Hepatocyte (in vitro differentiated cells): ENCODE measurements at regions not wholly inside any gene's neighbourhood (a gene's known extent, or its start where the extent isn't known, plus 50 kb on each side); places are given as distances from the start of the nearest gene placed in this dataset.

Experiments used
- EZH2 ChIP-seq: fragments of 200-600 bp; sonication (generic); IDR thresholded peaks from 2 replicates; pipeline ENCODE4 v1.6.1; 2016; ENCODE audit warnings: antibody characterized with exemption, mild to moderate bottlenecking, borderline replicate concordance
- EZH2phosphoT487 ChIP-seq: fragments of 200-600 bp; sonication (generic); IDR thresholded peaks from one replicate; pipeline ENCODE4 v1.6.1; 2018; ENCODE audit warnings: antibody characterized with exemption, mild to moderate bottlenecking, low read depth, moderate library complexity; ENCODE audit not compliant: unreplicated experiment, severe bottlenecking
- TF ChIP-seq, protein P1 (sequence below): fragments of 200-600 bp; sonication (generic); IDR thresholded peaks from 2 replicates; pipeline ENCODE4 v1.5.1; 2016; ENCODE audit warnings: antibody characterized with exemption, mild to moderate bottlenecking; ENCODE audit not compliant: poor library complexity

DNA sequence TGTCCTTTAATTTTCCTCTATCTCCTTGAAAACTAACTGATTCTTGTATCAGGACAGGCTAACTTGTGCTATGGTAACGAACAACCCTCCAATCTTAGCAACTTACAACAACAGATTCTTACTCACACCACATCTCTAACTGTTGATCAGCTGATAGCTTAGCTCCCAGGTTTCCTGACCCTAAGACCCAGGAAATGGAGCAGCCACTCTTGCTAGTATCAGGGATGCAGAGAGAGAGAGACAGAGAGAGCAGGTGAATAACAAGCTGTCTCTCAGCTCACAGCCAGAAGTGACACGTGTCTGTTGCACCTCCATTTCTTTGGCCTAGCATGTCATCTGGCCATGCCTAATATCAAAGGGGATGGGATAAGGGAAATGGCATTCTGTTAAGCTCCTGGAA, 1289.0 kb upstream of the AUTS2 start:
- TF ChIP-seq, protein P1, sequence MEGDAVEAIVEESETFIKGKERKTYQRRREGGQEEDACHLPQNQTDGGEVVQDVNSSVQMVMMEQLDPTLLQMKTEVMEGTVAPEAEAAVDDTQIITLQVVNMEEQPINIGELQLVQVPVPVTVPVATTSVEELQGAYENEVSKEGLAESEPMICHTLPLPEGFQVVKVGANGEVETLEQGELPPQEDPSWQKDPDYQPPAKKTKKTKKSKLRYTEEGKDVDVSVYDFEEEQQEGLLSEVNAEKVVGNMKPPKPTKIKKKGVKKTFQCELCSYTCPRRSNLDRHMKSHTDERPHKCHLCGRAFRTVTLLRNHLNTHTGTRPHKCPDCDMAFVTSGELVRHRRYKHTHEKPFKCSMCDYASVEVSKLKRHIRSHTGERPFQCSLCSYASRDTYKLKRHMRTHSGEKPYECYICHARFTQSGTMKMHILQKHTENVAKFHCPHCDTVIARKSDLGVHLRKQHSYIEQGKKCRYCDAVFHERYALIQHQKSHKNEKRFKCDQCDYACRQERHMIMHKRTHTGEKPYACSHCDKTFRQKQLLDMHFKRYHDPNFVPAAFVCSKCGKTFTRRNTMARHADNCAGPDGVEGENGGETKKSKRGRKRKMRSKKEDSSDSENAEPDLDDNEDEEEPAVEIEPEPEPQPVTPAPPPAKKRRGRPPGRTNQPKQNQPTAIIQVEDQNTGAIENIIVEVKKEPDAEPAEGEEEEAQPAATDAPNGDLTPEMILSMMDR = no peak
- TF ChIP-seq EZH2 = no peak
- no peak for TF ChIP-seq EZH2phosphoT487
